ENCODE measurements at regions not wholly inside any gene's neighbourhood (a gene's known extent, or its start where the extent isn't known, plus 50 kb on each side); places are given as distances from the start of the nearest gene placed in this dataset.

- CTCF ChIA-PET = no interaction called here
- no peak overlapping the region for H3K27ac ChIP-seq
- no peak for TF ChIP-seq CTCF (conservative IDR thresholded peaks at IDR 0.05; ENCODE audit: low read depth)
- POLR2A ChIA-PET (ENCODE audit: low non-redundant PET) = no interaction called here
- DNase-seq (ENCODE audit: low spot score) = no peak
Observed at GRCh38 chr4:8788174-8788573, 83.5 kb downstream of the HMX1 start.

DNA sequence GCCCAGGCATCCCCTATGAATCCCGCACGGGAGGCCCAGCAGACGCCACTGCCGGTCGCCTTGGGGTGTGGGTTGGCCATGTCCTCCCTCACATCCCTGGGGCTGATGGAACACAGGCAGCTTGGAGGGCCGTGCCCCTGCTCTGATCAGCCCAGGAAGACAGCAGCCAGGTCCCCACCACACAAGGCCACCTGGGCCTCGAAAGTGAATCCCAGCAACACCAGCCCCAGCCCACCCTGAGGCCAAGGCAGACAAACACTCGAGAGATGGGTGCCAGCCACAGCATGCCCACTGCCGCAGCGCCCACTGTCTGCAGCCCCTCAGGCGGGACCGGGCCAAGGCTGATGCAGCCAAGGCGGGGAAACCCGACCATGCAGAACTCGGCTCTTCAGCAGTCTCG lies 85.5 kb downstream of the HMX1 start:
- ChIA-PET POLR2A (ENCODE audit: low non-redundant PET) (no interaction called here), CTCF (no interaction called here)

GRCh38 chr4:8785656-8786142 lies 85.9 kb downstream of the HMX1 start:
- no peak for TF ChIP-seq CTCF (conservative IDR thresholded peaks at IDR 0.05; ENCODE audit: low read depth)
- no peak overlapping the region for H3K27ac ChIP-seq
- POLR2A ChIA-PET (ENCODE audit: low non-redundant PET) = no interaction called here

More for the DNA sequence above, 85.5 kb downstream of the HMX1 start:
- TF ChIP-seq CTCF (conservative IDR thresholded peaks at IDR 0.05; ENCODE audit: low read depth) = no peak
- DNase-seq (ENCODE audit: low spot score) = no peak
- H3K27ac ChIP-seq = no peak overlapping the region

GRCh38 chr4:8783736-8784135 lies 87.9 kb downstream of the HMX1 start:
- ChIA-PET CTCF (no interaction called here), POLR2A (ENCODE audit: low non-redundant PET) (no interaction called here)
- no peak for TF ChIP-seq CTCF (conservative IDR thresholded peaks at IDR 0.05; ENCODE audit: low read depth)
- no peak overlapping the region for H3K27ac ChIP-seq
- no peak for DNase-seq (ENCODE audit: low spot score)

More at GRCh38 chr4:8785656-8786142, 85.9 kb downstream of the HMX1 start:
- CTCF ChIA-PET = no interaction called here
- DNase-seq (ENCODE audit: low spot score) = no peak

DNA sequence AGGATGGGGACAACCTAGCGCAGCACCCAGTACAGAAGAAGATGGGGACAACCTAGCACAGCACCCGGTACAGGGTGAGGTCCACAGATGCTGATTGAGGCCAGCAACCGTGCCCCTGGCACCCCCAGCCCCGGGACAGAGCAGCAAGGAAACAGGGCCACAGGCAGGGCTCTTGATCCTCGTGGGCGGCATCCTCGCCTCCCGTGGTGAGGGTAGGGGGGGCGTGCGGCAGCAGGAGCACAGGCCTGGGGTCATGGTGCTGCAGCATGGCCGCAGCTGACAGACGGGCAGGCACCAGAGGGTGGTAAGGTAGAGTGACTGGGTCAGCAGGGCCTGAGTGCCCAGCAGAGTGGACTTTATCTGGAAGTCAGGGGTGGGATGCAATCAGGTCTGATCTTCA lies 89.5 kb downstream of the HMX1 start:
- H3K27ac ChIP-seq = no peak overlapping the region
- DNase-seq (ENCODE audit: low spot score) = no peak
- no peak for TF ChIP-seq CTCF (conservative IDR thresholded peaks at IDR 0.05; ENCODE audit: low read depth)
- ChIA-PET CTCF (no interaction called here), POLR2A (ENCODE audit: low non-redundant PET) (no interaction called here)

DNA sequence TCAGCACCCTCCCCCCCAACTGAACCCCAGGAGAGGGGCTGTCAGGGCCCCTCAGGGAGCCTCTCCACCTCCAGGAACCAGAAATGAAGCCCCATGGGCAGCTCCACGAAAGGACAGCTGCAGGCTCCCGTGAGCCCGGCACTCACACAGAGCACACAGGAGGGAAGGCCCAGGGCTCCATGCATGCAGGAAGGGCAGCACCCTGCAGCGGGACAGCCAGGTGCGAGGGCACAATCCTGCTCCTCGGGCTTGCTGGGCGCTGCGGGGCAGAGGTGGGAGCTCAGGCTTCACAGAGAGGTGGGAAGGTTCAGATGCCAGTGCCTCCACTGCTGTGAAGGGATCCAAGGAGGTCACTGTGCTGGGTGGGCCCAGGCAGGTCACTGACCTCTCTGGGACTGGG lies 90.0 kb downstream of the HMX1 start:
- POLR2A ChIA-PET (ENCODE audit: low non-redundant PET) = no interaction called here
- CTCF ChIA-PET = no interaction called here
- H3K27ac ChIP-seq = no peak overlapping the region
- no peak for TF ChIP-seq CTCF (conservative IDR thresholded peaks at IDR 0.05; ENCODE audit: low read depth)
- no peak for DNase-seq (ENCODE audit: low spot score)

All from RWPE1 (cell line).